ENCODE measurements at regions not wholly inside any gene's neighbourhood (a gene's known extent, or its start where the extent isn't known, plus 50 kb on each side); places are given as distances from the start of the nearest gene placed in this dataset.

DNA sequence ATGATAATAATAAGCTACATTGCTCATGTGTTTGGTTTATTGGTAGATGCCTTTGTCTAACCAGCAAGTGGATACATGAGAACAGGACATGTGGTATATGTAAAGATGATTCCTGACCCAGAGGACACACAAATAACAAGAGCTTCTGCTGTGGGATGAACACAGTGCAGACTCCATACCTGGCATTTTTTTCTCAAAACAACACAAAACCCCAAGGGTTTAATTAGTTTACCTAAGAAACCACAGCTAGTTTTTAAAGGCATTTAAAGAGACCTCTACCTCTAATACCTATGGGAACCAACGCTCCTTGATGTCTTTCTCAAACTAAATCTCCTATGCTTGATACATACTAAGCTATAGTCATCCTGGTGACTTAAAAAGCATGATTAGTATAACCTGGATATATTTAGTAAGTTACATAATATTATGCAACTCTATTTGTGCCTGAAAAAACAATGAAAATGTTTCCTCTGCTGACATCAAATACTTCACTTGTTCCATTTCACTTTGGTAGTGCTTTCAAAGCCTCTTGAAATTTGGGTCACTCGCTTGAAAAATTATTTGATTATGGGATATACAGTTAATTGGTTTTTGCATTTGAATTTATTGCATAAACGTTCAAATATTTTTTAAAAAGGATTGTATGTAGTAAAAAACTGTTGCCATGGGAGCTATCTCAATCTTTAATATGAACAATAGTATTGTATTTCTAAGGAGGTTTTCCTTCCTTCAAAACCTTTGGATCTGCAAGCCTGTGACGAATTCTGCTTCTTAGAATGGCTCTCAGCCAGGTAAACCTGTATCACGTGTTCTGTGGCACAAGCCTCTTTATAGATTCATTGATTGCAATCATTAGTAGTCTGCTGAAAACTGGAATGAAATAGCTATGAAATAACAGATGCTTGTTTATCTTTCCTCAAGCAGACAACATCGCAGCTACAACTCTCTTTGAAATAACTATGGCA is 233.0 kb upstream of the KCNMB2 start:
- TF ChIP-seq EZH2 (IDR thresholded peaks at IDR 0.05; ENCODE audit: borderline replicate concordance, insufficient read depth, low read depth, low read length, poor library complexity, severe bottlenecking), result no peak
- TF ChIP-seq CTCF (IDR thresholded peaks at IDR 0.05), result no peak
